Kidney epithelial cell (primary cell): ENCODE measurements at regions not wholly inside any gene's neighbourhood (a gene's known extent, or its start where the extent isn't known, plus 50 kb on each side); places are given as distances from the start of the nearest gene placed in this dataset.

ENCODE experiments used
- DNase-seq: peaks from one replicate; pipeline ENCODE4 v3.0.0-alpha.2; 2010; ENCODE audit warnings: low read depth
- H3K27me3 ChIP-seq: 2 replicates; pipeline ENCODE4 v1.6.0; 2011; ENCODE audit warnings: low read length; ENCODE audit not compliant: control insufficient read depth, insufficient read depth
- H3K36me3 ChIP-seq: 2 replicates; pipeline ENCODE4 v1.5.1; 2011; ENCODE audit warnings: low read length; ENCODE audit not compliant: control insufficient read depth, insufficient read depth
- H3K4me3 ChIP-seq: 2 replicates; pipeline ENCODE4 v1.5.1; 2011; ENCODE audit warnings: low read depth, mild to moderate bottlenecking, control low read depth, low read length
- TF ChIP-seq, protein P1 (sequence below): IDR thresholded peaks from 2 replicates; pipeline ENCODE4 v1.5.1; 2011; ENCODE audit warnings: mild to moderate bottlenecking, moderate library complexity, low read length, control low read depth, inconsistent platforms; ENCODE audit not compliant: insufficient read depth, poor library complexity, severe bottlenecking

DNA sequence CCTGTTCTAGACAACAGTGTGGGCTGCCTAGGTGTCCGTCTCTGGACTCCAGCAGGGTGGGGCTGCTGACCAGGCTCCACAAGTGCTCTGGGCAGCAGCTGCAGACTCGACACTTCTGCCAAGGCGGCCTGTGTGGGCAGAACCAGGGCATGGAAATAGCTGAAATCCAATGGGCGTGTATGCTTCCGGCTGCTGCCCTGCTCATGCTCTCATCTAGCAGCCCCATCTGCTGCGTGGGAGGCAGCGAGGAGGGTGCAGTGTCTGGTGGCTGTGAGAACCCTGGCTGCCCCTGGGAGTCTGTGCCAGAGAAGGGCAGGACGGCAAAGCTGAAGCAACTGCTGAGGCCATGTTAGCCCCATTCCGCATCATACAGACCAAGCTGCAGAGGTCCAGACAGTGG is 174.9 kb downstream of the SOX11 start:
- TF ChIP-seq, protein P1, sequence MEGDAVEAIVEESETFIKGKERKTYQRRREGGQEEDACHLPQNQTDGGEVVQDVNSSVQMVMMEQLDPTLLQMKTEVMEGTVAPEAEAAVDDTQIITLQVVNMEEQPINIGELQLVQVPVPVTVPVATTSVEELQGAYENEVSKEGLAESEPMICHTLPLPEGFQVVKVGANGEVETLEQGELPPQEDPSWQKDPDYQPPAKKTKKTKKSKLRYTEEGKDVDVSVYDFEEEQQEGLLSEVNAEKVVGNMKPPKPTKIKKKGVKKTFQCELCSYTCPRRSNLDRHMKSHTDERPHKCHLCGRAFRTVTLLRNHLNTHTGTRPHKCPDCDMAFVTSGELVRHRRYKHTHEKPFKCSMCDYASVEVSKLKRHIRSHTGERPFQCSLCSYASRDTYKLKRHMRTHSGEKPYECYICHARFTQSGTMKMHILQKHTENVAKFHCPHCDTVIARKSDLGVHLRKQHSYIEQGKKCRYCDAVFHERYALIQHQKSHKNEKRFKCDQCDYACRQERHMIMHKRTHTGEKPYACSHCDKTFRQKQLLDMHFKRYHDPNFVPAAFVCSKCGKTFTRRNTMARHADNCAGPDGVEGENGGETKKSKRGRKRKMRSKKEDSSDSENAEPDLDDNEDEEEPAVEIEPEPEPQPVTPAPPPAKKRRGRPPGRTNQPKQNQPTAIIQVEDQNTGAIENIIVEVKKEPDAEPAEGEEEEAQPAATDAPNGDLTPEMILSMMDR: no peak
- Histone ChIP-seq H3K4me3 (no peak overlapping the region), H3K36me3 (no peaks in the 10 kb centered on the region), H3K27me3 (no peaks in the 10 kb centered on the region)
- DNase-seq: no peak

DNA sequence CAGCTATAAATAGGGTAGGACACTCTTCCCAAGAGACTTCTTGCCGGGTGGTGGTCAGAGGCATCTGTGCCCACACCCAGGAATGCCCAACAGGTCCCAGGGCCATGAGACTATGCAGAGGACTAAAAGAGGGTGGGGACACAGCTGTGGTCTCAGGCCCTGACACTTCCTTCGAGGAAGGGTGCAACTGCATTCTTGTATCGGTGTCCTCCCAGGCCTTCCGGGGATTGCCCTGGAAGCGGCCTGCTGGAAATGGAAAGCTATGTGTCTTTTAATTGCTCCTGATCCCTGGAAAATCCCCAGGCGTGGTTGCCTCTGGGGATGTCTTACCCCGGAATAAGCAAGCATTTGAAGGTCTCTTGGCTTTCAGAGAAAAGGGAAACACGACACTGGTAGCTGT is 176.7 kb downstream of the SOX11 start:
- H3K4me3 ChIP-seq: no peak overlapping the region
- DNase-seq: no peak
- TF ChIP-seq, protein P1: no peak
- no peaks in the 10 kb centered on the region for H3K27me3 ChIP-seq
- no peaks in the 10 kb centered on the region for H3K36me3 ChIP-seq

DNA sequence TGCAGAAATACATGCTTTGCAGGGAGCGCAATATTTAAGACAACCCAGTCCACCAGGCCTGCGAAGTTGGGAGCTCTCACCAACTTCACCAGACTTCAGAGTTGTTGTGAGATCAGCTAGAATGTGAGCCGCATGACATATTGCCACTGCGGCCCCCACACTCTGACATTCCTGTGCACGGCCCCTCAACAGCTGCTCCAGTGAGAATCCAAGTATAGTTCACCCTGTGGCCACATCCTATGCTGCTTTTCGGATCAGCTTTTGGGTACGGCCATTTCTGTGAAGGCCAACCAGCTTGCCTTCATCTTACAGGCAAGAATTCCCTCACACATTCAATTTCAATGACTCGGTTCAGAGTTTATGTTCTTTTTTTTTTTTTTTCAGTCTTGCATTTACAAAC is 177.8 kb downstream of the SOX11 start:
- Histone ChIP-seq H3K27me3 (no peaks in the 10 kb centered on the region), H3K4me3 (no peak overlapping the region), H3K36me3 (no peaks in the 10 kb centered on the region)
- TF ChIP-seq, protein P1: no peak
- no peak for DNase-seq

DNA sequence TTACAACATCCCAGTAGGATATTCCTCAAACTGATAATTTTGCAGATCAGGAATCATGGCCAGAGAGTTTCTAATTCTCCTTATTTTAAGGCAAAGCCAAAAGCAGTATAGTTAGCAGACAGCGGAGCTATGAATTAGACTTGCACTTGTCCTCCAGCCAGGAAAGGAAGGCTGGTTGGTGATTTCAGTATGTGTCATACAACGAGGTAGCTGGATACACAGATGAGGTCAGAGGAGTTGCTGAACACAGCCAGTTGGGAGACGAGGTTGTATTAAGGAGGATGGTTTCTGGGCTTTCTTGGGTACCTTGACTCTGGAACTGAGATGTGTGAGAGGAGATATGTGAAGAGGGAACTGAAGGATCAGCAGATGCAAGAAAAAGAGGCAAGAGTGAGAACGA is 185.2 kb downstream of the SOX11 start:
- TF ChIP-seq, protein P1: no peak
- H3K4me3 ChIP-seq: no peak overlapping the region
- peak; percentile 7 for DNase-seq
- H3K36me3 ChIP-seq: no peaks in the 10 kb centered on the region
- no peaks in the 10 kb centered on the region for H3K27me3 ChIP-seq

DNA sequence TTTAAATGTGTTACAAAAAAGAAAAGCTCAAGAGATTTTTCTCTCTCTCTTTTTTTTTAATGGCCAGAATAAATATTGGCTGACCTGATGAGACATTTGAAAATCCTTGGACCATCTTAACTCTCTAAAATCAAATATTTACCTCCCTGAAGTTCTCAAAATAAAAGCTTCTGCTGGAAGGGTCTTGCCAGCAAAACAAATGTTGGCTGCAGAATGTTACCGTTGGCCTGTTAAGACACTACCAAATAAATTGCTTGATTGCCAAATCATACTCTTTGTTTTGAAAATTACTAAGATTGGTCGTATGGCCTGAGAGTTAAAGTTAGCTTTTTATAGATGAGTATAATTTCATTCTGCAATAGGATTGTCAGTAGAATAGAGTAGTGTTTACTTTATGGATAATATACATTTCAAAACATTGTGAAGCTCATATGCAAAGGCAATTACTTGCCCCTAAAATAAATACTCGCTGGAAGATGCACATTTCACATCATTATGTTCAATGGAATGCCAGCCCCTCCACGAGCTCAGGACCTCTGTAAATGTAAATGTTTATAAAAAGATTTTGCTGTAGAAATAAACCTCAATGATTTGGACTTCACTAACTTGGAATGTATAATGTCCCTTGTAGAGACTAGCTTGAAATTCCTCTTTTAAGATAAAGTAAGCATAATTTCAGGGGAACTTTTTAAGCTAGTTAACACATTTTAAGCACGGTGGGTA is 193.4 kb downstream of the SOX11 start:
- H3K27me3 ChIP-seq: no peaks in the 10 kb centered on the region
- no peaks in the 10 kb centered on the region for H3K36me3 ChIP-seq
- DNase-seq: no peak
- no peak overlapping the region for H3K4me3 ChIP-seq
- TF ChIP-seq, protein P1: no peak

DNA sequence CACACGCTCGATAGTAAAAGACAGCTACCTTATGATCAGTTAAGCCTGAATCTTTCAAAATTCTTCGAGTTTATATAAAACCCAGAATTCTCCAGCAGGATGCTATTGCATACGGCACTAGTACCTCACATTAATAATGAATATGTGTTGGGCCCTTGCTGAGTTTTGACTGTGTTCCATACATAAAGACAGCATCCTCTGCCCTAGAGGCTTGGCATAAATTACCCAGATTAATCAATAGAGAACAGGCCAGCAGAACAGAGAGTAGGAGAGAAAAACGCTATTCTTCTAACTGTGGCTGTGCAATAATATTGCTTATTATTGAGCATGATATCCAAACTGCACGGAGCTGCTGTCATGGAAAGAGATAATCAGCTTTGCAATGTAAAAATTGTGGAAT is 194.3 kb downstream of the SOX11 start:
- DNase-seq: no peak
- H3K27me3 ChIP-seq: no peaks in the 10 kb centered on the region
- TF ChIP-seq, protein P1: no peak
- H3K4me3 ChIP-seq: no peak overlapping the region
- H3K36me3 ChIP-seq: no peaks in the 10 kb centered on the region
